PFSK-1 (cell line): ENCODE measurements at regions not wholly inside any gene's neighbourhood (a gene's known extent, or its start where the extent isn't known, plus 50 kb on each side); places are given as distances from the start of the nearest gene placed in this dataset.

Experiments used
- FOXP2 ChIP-seq: optimal IDR thresholded peaks from 2 replicates; pipeline ENCODE3; 2011; ENCODE audit warnings: borderline replicate concordance, control low read depth, inconsistent platforms; ENCODE audit not compliant: insufficient read depth; ENCODE audit errors: extremely low read length, extremely low read depth
- POLR2AphosphoS5 ChIP-seq: IDR thresholded peaks from 2 replicates; pipeline ENCODE4 v1.6.1; 2012; ENCODE audit warnings: low read depth, mild to moderate bottlenecking, control low read depth, low read length, moderate library complexity
- SIN3A ChIP-seq: IDR thresholded peaks from 2 replicates; pipeline ENCODE4 v1.6.1; 2012; ENCODE audit warnings: mild to moderate bottlenecking, low read length, moderate library complexity, borderline replicate concordance; ENCODE audit not compliant: insufficient read depth
- TAF1 ChIP-seq: IDR thresholded peaks from 2 replicates; pipeline ENCODE4 v1.6.1; 2012; ENCODE audit warnings: low read length, control low read depth, borderline replicate concordance; ENCODE audit not compliant: insufficient read depth
- TF ChIP-seq, protein P1 (sequence below), 2 experiments: IDR thresholded peaks; 2 replicates each; pipeline versions ENCODE4 v1.6.1 to v1.8.0; 2011 to 2012; ENCODE audit warnings: low read depth in 2 of 2, low read length in 2 of 2, control low read depth in 1 of 2, inconsistent platforms in 1 of 2, mild to moderate bottlenecking in 1 of 2, moderate library complexity in 1 of 2; ENCODE audit not compliant: insufficient read depth in 1 of 2

- TF ChIP-seq FOXP2 (no peak), SIN3A (no peak)
These were observed 193.1 kb upstream of the CPEB2 start for GRCh38 chr4:14809203-14809602.

DNA sequence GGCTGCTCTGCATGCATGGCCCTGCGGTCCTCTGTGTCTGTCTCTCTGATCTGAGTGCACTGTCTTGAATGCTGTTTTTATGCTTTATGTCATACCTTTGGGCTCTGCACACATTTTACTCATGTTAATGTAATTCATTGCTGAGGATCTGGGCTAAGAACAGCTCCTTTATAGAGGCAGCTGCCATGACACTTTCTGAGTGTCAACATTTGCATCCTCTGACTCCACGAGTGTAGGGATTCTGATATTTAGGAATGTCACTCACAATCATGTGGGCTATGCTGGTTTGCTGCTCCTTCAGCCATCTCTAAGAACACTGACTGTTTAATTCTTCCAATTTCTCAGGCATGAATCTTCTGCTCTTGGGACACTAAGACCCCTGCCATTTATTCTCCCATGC is 192.2 kb upstream of the CPEB2 start:
- TF ChIP-seq FOXP2 (no peak), POLR2AphosphoS5 (no peak), SIN3A (no peak), TAF1 (no peak)
- TF ChIP-seq, protein P1, sequence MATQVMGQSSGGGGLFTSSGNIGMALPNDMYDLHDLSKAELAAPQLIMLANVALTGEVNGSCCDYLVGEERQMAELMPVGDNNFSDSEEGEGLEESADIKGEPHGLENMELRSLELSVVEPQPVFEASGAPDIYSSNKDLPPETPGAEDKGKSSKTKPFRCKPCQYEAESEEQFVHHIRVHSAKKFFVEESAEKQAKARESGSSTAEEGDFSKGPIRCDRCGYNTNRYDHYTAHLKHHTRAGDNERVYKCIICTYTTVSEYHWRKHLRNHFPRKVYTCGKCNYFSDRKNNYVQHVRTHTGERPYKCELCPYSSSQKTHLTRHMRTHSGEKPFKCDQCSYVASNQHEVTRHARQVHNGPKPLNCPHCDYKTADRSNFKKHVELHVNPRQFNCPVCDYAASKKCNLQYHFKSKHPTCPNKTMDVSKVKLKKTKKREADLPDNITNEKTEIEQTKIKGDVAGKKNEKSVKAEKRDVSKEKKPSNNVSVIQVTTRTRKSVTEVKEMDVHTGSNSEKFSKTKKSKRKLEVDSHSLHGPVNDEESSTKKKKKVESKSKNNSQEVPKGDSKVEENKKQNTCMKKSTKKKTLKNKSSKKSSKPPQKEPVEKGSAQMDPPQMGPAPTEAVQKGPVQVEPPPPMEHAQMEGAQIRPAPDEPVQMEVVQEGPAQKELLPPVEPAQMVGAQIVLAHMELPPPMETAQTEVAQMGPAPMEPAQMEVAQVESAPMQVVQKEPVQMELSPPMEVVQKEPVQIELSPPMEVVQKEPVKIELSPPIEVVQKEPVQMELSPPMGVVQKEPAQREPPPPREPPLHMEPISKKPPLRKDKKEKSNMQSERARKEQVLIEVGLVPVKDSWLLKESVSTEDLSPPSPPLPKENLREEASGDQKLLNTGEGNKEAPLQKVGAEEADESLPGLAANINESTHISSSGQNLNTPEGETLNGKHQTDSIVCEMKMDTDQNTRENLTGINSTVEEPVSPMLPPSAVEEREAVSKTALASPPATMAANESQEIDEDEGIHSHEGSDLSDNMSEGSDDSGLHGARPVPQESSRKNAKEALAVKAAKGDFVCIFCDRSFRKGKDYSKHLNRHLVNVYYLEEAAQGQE (IDR thresholded peaks at IDR 0.05; ENCODE audit: insufficient read depth in 1 of 2, low read depth in 2 of 2, low read length in 2 of 2), result no peak

DNA sequence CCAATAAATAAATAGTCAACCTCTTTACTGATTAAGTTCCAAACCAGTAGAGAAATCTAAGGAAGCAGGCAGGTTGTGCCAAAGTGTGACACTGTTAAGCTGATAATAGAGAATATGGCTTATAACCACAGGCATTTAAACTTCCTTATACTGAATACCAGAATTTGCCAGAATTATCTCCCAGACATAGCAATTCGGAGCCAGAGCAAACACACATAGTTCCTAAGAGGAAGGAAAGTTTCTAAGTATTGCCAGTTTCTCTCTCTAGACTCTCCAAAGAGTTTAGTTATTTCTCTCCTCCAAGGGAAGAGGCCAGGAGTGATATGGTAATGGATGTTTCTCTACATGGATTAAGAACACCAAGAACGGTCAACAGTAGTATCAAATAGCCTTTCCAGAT is 191.7 kb upstream of the CPEB2 start:
- TF ChIP-seq SIN3A, result no peak
- no peak for TF ChIP-seq TAF1

DNA sequence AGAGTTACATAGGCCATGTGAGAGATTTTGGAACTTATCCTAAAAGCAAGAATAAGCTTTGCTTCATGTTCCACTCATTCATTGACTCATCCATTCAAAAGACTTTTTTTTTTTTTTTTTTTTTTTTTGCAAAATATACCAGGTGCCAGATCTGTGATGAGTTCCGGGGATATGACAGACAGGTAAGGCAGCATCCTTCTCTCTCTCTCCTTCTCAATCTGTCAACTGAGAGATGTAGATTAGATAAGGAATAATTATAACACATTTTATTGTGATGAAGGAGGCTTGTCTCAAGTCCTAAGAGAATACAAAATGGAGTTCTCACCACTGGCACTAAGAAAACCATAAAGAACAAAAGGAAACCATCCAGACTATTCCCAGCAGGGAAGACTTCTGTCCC is 190.2 kb upstream of the CPEB2 start:
- TF ChIP-seq FOXP2, result no peak
- no peak for TF ChIP-seq SIN3A
- TF ChIP-seq, protein P1 (IDR thresholded peaks at IDR 0.05; ENCODE audit: insufficient read depth in 1 of 2, low read depth in 2 of 2, low read length in 2 of 2), result no peak
- no peak for TF ChIP-seq POLR2AphosphoS5
- no peak for TF ChIP-seq TAF1

DNA sequence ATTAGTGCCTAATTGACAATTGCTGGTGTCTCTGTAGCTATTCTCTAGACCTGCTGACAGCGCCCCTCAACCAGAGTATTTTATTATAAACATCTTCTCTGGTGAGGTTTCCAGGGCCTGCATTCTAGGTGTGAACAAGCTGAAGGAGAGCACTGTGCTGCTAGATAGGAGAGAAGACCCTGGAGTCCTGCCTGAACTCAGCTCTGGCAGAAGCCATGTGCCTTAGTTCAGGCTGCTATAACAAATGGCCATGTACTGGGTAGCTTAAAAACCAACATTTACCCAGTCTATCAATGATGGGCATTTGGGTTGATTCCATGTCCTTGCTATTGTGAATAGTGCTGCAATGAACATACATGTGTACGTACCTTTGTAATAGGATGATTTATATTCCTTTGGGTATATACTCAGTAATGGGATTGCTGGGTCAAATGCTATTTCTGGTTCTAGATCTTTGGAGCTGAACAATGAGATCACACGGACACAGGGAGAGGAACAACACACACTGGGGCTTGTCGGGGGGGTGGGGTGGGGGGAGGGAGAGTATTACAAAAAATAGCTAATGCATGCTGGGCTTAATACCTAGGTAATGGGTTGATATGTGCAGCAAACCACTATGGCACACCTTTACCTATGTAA is 185.5 kb upstream of the CPEB2 start:
- TF ChIP-seq SIN3A (no peak), POLR2AphosphoS5 (no peak), FOXP2 (no peak), TAF1 (no peak)
- TF ChIP-seq, protein P1 (IDR thresholded peaks at IDR 0.05; ENCODE audit: insufficient read depth in 1 of 2, low read depth in 2 of 2, low read length in 2 of 2), result no peak

- TF ChIP-seq, protein P1 (IDR thresholded peaks at IDR 0.05; ENCODE audit: insufficient read depth in 1 of 2, low read depth in 2 of 2, low read length in 2 of 2), result no peak
- TF ChIP-seq SIN3A, result no peak
- TF ChIP-seq TAF1, result no peak
- no peak for TF ChIP-seq POLR2AphosphoS5
- TF ChIP-seq FOXP2, result no peak
These were observed 178.1 kb upstream of the CPEB2 start for GRCh38 chr4:14824189-14824588.
